ENCODE measurements at regions not wholly inside any gene's neighbourhood (a gene's known extent, or its start where the extent isn't known, plus 50 kb on each side); places are given as distances from the start of the nearest gene placed in this dataset.

GRCh38 chr14:65906948-65907347 is 494.4 kb downstream of the FUT8 start:
- TF ChIP-seq CTCF (IDR thresholded peaks at IDR 0.05) (no peak), USF1 (IDR thresholded peaks at IDR 0.05; ENCODE audit: borderline replicate concordance, low read depth) (no peak), JUND (IDR thresholded peaks at IDR 0.05) (no peak), USF2 (IDR thresholded peaks at IDR 0.05; ENCODE audit: borderline replicate concordance, low read depth, low read length) (no peak), YY1 (IDR thresholded peaks at IDR 0.05; ENCODE audit: low read depth) (no peak), RAD21 (IDR thresholded peaks at IDR 0.05; ENCODE audit: low read length) (no peak), SIN3A (IDR thresholded peaks at IDR 0.05; ENCODE audit: borderline replicate concordance, low read depth, low read length) (no peak)

Data from SK-N-SH (cell line).